ENCODE measurements at regions not wholly inside any gene's neighbourhood (a gene's known extent, or its start where the extent isn't known, plus 50 kb on each side); places are given as distances from the start of the nearest gene placed in this dataset.
"Not testable (repeated sequence)": the region's sequence is repeated elsewhere in the genome, so short reads cannot be mapped to it uniquely, and the experiment has no call there.

DNA sequence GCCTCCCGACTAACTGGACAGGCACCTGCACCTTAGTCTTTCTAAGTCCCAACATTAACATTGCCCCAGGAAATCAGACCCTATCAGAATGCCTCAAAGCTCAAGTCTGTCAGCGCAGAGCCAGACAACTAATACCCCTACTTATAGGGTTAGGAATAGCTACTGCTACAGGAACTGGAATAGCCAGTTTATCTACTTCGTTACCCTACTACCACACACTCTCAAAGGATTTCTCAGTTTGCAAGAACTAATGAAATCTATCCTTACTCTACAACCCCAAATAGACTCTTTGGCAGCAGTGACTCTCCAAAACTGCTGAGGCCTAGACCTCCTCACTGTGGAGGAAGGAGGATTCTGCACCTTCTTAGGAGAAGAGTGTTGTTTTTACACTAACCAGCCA lies 88.5 kb downstream of the COPRS start:
- H3K9me3 ChIP-seq (ENCODE audit: low read length); H3K4me2 ChIP-seq (ENCODE audit: low read length); POLR2A ChIA-PET; H3K79me2 ChIP-seq (ENCODE audit: insufficient read depth, low read depth, low read length); H3K27ac ChIP-seq (ENCODE audit: low read depth, low read length, poor library complexity, severe bottlenecking); H2AFZ ChIP-seq (ENCODE audit: low read length); H3K4me1 ChIP-seq (ENCODE audit: insufficient read depth, low read length, poor library complexity, severe bottlenecking); H3K4me3 ChIP-seq (ENCODE audit: low read depth, low read length, poor library complexity, severe bottlenecking); H3K9me2 ChIP-seq (ENCODE audit: insufficient read depth, low read length); BruUV-seq (replicated peaks); DNase-seq (ENCODE audit: low spot score); intact Hi-C loops (cut with micrococcal nuclease; ENCODE audit: unreplicated experiment); H3K36me3 ChIP-seq (ENCODE audit: insufficient read depth, low read length); CTCF ChIA-PET (ENCODE audit: unreplicated experiment); H4K20me1 ChIP-seq (ENCODE audit: insufficient read depth, low read length): not testable (repeated sequence)

DNA sequence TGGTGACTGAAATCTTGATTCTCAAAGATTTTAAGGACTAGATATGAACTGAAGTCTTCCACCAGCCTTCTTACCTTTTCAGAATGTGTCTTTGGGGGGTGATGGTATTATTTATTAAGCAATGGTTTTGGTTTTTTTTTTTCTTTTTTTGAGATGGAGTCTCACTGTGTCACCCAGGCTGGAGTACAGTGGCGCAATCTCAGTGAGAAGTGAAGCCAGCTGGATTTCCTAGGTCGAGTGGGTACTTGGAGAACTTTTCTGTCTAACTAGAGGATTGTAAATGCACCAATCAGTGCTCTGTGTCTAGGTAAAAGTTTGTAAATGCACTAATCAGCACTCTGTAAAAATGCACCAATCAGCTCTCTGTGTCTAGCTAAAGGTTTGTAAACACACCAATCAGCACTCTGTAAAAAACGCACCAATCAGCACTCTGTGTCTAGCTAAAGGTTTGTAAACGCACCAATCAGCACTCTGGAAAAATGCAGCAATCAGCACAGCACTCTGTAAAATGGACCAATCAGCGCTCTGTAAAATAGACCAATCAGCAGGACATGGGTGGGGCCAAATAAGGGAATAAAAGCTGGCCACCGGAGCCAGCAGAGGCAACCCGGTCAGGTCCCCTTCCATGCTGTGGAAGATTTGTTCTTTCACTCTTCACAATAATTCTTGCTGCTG lies 97.1 kb downstream of the COPRS start:
- H3K36me3 ChIP-seq (ENCODE audit: insufficient read depth, low read length); H4K20me1 ChIP-seq (ENCODE audit: insufficient read depth, low read length); H3K9me3 ChIP-seq (ENCODE audit: low read length); BruUV-seq (replicated peaks); POLR2A ChIA-PET; CTCF ChIA-PET (ENCODE audit: unreplicated experiment); intact Hi-C loops (cut with micrococcal nuclease; ENCODE audit: unreplicated experiment); H3K27ac ChIP-seq (ENCODE audit: low read depth, low read length, poor library complexity, severe bottlenecking); H3K4me1 ChIP-seq (ENCODE audit: insufficient read depth, low read length, poor library complexity, severe bottlenecking); H3K4me2 ChIP-seq (ENCODE audit: low read length); H3K79me2 ChIP-seq (ENCODE audit: insufficient read depth, low read depth, low read length); H2AFZ ChIP-seq (ENCODE audit: low read length); H3K9me2 ChIP-seq (ENCODE audit: insufficient read depth, low read length); H3K4me3 ChIP-seq (ENCODE audit: low read depth, low read length, poor library complexity, severe bottlenecking): not testable (repeated sequence)
- DNase-seq (ENCODE audit: low spot score): peak; percentile 7

DNA sequence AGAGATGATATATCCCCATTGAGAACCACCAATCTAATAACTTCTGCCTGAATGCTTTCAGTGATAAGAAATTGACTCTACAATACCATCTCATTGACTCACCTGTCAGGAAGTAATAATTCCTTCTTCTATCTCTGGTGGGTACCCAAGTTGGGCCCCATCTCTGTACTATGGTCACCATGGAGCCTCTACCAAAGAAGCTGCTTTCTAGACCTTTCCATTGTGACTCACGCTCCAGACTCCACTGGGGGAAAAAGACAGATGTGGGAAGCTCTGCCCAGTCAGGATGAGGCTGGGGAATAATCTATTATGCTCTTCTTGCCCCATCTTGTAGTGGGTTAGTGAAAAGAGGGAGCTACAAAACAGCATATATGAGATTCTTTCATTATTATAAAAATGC lies 100.4 kb downstream of the COPRS start:
- ChIA-PET CTCF (ENCODE audit: unreplicated experiment) (no interaction called here), POLR2A (no interaction called here)
- H3K9me3 ChIP-seq (ENCODE audit: low read length): no peaks in the 10 kb centered on the region
- intact Hi-C loops (cut with micrococcal nuclease; ENCODE audit: unreplicated experiment): no loop called here
- H3K79me2 ChIP-seq (ENCODE audit: insufficient read depth, low read depth, low read length): no peaks in the 10 kb centered on the region
- no peaks in the 10 kb centered on the region for H3K36me3 ChIP-seq (ENCODE audit: insufficient read depth, low read length)
- H3K9me2 ChIP-seq (ENCODE audit: insufficient read depth, low read length): no peaks in the 10 kb centered on the region
- no peak overlapping the region for H3K27ac ChIP-seq (ENCODE audit: low read depth, low read length, poor library complexity, severe bottlenecking)
- no TSS peak for BruUV-seq (replicated peaks)
- no peak for DNase-seq (ENCODE audit: low spot score)
- no peak for TF ChIP-seq EZH2phosphoT487 (IDR thresholded peaks at IDR 0.05; ENCODE audit: borderline replicate concordance, low read depth, low read length)
- TF ChIP-seq, protein P1, sequence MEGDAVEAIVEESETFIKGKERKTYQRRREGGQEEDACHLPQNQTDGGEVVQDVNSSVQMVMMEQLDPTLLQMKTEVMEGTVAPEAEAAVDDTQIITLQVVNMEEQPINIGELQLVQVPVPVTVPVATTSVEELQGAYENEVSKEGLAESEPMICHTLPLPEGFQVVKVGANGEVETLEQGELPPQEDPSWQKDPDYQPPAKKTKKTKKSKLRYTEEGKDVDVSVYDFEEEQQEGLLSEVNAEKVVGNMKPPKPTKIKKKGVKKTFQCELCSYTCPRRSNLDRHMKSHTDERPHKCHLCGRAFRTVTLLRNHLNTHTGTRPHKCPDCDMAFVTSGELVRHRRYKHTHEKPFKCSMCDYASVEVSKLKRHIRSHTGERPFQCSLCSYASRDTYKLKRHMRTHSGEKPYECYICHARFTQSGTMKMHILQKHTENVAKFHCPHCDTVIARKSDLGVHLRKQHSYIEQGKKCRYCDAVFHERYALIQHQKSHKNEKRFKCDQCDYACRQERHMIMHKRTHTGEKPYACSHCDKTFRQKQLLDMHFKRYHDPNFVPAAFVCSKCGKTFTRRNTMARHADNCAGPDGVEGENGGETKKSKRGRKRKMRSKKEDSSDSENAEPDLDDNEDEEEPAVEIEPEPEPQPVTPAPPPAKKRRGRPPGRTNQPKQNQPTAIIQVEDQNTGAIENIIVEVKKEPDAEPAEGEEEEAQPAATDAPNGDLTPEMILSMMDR (conservative IDR thresholded peaks at IDR 0.05; ENCODE audit: low read length): no peak
- H2AFZ ChIP-seq (ENCODE audit: low read length): no peak overlapping the region
- no peak overlapping the region for H3K4me3 ChIP-seq (ENCODE audit: low read depth, low read length, poor library complexity, severe bottlenecking)
- H3K4me1 ChIP-seq (ENCODE audit: insufficient read depth, low read length, poor library complexity, severe bottlenecking): no peaks in the 10 kb centered on the region
- H3K4me2 ChIP-seq (ENCODE audit: low read length): no peak overlapping the region
- no peaks in the 10 kb centered on the region for H4K20me1 ChIP-seq (ENCODE audit: insufficient read depth, low read length)

DNA sequence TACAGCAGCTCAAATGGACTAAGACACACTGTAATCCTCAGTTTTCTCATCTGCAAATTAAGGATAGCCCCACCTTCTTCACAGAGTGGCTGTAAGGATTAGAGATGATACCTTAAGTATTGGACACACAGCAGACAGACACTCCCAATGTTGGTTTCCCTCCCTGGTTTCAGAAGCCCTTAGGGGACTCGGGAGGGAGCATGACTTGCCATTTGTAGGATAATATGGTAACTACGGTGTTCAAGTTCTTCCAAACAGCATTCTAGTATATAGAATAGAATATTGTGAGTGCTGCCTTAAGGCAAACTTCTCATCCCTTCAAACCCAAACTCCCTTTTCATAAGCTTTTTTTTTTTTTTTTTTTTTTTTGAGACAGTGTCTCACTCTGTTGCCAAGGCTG lies 101.9 kb downstream of the COPRS start:
- H2AFZ ChIP-seq (ENCODE audit: low read length): no peak overlapping the region
- H3K27ac ChIP-seq (ENCODE audit: low read depth, low read length, poor library complexity, severe bottlenecking): no peak overlapping the region
- DNase-seq (ENCODE audit: low spot score): no peak
- ChIA-PET POLR2A (no interaction called here), CTCF (ENCODE audit: unreplicated experiment) (no interaction called here)
- intact Hi-C loops (cut with micrococcal nuclease; ENCODE audit: unreplicated experiment): no loop called here
- H3K36me3 ChIP-seq (ENCODE audit: insufficient read depth, low read length): no peaks in the 10 kb centered on the region
- TF ChIP-seq, protein P1 (conservative IDR thresholded peaks at IDR 0.05; ENCODE audit: low read length): no peak
- no peak for TF ChIP-seq EZH2phosphoT487 (IDR thresholded peaks at IDR 0.05; ENCODE audit: borderline replicate concordance, low read depth, low read length)
- H3K4me3 ChIP-seq (ENCODE audit: low read depth, low read length, poor library complexity, severe bottlenecking): no peak overlapping the region
- no peaks in the 10 kb centered on the region for H3K4me1 ChIP-seq (ENCODE audit: insufficient read depth, low read length, poor library complexity, severe bottlenecking)
- no peaks in the 10 kb centered on the region for H3K9me3 ChIP-seq (ENCODE audit: low read length)
- H4K20me1 ChIP-seq (ENCODE audit: insufficient read depth, low read length): no peaks in the 10 kb centered on the region
- H3K79me2 ChIP-seq (ENCODE audit: insufficient read depth, low read depth, low read length): no peaks in the 10 kb centered on the region
- BruUV-seq (replicated peaks): no TSS peak
- no peaks in the 10 kb centered on the region for H3K9me2 ChIP-seq (ENCODE audit: insufficient read depth, low read length)
- H3K4me2 ChIP-seq (ENCODE audit: low read length): no peak overlapping the region
